Stimulated activated CD4-positive, alpha-beta T cell treated with anti-CD3 and anti-CD28 coated beads, Interleukin-15, amount 100 ng/mL, for 48 hours (primary cell): ENCODE measurements at regions not wholly inside any gene's neighbourhood (a gene's known extent, or its start where the extent isn't known, plus 50 kb on each side); places are given as distances from the start of the nearest gene placed in this dataset.

ENCODE experiments used
- DNase-seq, 2 donors: peaks; one replicate each; pipeline ENCODE4 v3.0.0-alpha.2; 2020; ENCODE audit warnings: low read depth in 2 of 2

DNA sequence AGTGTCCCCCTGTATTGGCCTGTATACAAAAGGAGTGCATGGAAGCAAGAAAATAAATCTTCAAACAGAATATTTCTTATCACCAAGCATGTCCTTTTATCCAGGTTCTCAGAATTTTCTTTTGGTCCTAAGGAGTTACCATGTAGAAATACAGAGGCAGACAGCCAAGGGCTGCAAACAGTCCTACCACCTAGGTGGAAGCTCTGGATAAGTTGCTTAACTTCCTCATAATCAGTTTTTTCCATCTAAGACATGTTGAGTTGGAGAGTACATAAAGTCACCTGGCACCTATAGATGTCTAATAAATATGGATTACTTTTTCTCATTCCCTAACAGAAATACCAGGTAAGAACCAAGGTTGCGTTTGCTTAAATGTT is 57.0 kb upstream of the BLID start:
- no peak for DNase-seq

DNA sequence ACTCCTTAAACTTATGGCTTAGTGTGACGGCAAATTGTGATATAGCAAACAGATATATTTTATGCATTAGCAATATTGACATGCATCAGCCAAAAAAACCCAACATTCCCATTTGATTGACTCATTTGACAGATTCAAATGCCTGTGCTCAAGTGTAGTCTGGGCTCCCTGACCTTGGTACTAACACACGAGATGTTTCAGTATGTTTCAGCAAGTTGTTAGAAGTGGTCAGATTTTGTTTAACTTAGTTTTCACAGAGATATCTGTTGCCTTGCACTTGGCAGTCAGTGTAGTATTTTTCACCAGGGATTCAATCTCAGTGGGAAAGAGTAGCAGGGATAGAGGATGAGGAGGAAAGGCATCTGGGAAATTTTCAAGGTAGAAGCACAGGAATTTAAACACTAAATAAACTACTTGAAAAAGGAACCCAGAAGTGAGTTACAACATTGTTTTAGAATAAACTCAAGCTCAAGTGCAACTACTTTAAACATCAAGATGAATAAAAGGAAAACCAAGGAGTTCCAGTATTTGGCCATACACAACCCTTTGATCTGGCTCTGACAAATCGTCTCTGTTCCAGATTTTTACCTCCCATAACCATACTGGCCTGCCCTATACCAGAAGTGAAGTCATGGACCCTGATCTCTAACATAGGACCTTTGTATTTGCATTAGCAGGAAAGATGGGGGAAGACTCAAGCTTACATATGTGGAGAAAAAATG is 56.5 kb upstream of the BLID start:
- DNase-seq = no peak

DNA sequence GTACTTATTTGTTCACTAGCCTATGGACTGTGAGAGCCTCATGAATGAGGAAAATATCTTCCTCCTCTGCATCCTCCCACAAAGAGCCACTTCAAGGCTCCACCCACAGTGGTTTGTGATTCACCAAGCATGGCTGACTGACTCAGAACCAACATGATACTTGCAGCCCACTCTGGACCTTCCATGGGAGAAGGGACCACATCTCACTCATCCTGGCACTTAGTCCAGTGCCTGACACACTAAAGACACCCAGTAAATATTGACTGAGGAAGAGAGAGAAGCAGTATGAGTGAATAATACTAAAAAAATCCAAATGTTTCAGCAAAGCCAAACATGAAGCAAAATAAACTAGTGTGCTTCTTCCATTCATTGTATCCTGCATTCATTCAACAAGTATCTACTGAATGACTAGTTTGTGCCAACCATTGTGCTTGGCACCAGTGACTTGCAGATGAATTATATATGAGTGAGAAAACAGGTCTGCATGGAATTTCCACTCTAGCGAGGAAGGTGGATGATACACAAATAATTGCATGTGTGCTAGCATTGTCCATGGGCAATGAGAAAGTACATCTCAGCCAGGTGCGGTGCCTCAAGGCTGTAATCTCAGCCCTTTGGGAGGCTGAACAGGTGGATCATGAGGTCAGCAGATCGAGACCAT is 54.9 kb upstream of the BLID start:
- DNase-seq = no peak

DNA sequence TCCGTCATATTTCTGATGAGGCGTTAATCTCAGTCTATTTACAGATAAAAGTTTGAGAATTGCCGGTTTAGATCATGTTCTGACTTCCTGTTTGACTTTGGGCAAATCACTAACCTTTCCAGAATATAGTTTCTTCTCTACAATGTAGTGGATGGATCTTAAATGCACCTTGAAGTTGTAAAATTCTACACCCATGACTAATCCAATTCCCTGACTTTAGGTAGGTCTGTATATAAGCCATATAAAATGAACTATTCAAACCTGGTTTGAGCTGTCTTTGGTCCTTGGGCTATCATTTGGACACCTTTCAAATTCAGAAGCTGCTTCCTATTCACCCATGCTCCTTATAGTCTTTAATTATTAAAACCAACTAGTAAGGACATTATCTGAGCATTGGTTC is 52.2 kb upstream of the BLID start:
- no peak for DNase-seq

DNA sequence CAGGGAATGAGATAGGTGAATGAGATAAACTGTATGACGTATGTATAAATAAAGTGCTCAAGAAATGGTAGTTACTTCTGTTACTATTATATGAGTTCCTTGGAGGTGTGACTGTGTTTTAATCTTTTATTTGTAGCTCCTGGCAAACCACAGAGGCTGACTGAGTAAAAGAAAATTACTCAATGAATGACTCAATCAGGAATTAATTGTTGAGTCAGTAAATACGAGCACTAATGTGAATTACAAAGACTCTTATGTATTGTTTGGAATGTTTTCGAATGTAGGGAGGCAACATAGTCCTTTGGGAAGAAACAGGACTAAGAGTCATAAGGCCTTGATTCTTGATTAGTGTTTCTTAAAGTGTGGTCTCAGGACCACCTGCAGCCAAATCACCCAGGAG is 51.1 kb upstream of the BLID start:
- no peak for DNase-seq

DNA sequence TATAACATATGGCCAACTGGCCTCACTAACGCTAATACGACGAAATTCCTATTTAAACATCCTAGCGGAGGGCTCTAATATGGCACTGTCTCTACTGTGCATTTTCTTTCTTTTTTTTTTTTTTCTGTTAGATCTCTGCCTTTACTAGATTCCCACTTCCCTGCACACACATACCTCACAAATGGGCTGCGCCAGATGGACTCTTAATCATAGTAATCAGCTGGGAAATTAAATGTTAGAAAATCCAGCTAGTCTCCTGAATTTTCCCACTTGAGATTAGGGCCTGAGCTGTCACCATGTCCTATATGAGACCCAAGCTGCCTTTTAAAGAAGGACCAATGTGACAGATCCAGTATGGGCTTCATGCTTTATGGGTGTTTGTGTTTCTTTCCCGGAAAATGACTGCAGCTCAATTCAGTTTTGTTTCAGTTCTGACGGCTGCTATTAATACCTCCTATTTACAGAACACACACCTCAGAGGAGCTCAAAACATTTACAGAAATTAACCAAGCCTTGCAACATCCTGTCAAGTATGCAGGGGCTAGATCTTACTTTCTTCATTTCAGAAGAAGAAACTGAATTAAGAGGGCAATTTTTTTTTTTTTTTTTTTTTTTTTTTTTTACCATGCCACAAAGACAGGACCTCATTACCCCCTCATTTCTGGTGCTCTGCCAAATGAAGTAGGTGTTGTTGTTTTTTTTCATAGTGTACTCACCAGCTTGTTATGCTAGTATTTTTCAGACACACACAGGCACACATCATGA is 49.8 kb upstream of the BLID start:
- no peak for DNase-seq
